Caco-2 (cell line): ENCODE measurements at regions not wholly inside any gene's neighbourhood (a gene's known extent, or its start where the extent isn't known, plus 50 kb on each side); places are given as distances from the start of the nearest gene placed in this dataset.
A peak's percentile ranks its signal among the peaks of the same experiment; 100 is the strongest.

Experiments
- BruUV-seq: library from RNA; stranded (reverse); fragments of 400-500 nt; replicated peaks from 2 replicates; lab custom pipeline; 2021; lab: Mats Ljungman, UMichigan
- CTCF ChIA-PET: fragments of 300-600 bp; sonication (Branson Sonifier 250); formaldehyde crosslinking; loops from one replicate; lab custom pipeline; 2022; ENCODE audit warnings: antibody characterized with exemption; lab: Charles Lee
- POLR2A ChIA-PET: fragments of 300-600 bp; sonication (Branson Sonifier 250); formaldehyde crosslinking; loops from one replicate; lab custom pipeline; 2022; ENCODE audit warnings: antibody characterized with exemption; lab: Charles Lee
- DNase-seq, 2 experiments: peaks; one replicate each; pipeline versions ENCODE4 v3.0.0 to v3.0.0-alpha.2; 2020 to 2022
- H3K27me3 ChIP-seq: replicated peaks from 2 replicates; pipeline ENCODE4 v1.6.0; 2011; ENCODE audit warnings: low read length; ENCODE audit not compliant: control insufficient read depth, insufficient read depth
- H3K36me3 ChIP-seq: 2 replicates; pipeline ENCODE4 v1.5.1; 2011; ENCODE audit warnings: low read length; ENCODE audit not compliant: control insufficient read depth, insufficient read depth
- H3K4me1 ChIP-seq: fragments of 250-450 bp; sonication (Bioruptor Pico); 2 replicates; pipeline ENCODE4 v1.5.1; 2020; ENCODE audit warnings: mild to moderate bottlenecking
- H3K4me3 ChIP-seq: 2 replicates; pipeline ENCODE4 v1.5.1; 2011; ENCODE audit warnings: low read depth, mild to moderate bottlenecking, control low read depth, low read length
- H3K9me3 ChIP-seq: fragments of 250-450 bp; sonication (Bioruptor Pico); 2 replicates; pipeline ENCODE4 v1.5.1; 2020; ENCODE audit warnings: mild to moderate bottlenecking, moderate library complexity
- H3K27ac Mint-ChIP-seq: one replicate; pipeline ENCODE4 v1.8.0; 2022; ENCODE audit warnings: mixed read lengths; ENCODE audit not compliant: unreplicated experiment
- H3K27me3 Mint-ChIP-seq: one replicate; pipeline ENCODE4 v1.8.0; 2022; ENCODE audit warnings: mixed read lengths; ENCODE audit not compliant: insufficient read depth, unreplicated experiment
- H3K36me3 Mint-ChIP-seq: one replicate; pipeline ENCODE4 v1.8.0; 2022; ENCODE audit warnings: mild to moderate bottlenecking, mixed read lengths; ENCODE audit not compliant: insufficient read depth, unreplicated experiment
- H3K4me1 Mint-ChIP-seq: one replicate; pipeline ENCODE4 v1.8.0; 2022; ENCODE audit warnings: low read depth, mixed read lengths; ENCODE audit not compliant: unreplicated experiment
- H3K4me3 Mint-ChIP-seq: one replicate; pipeline ENCODE4 v1.8.0; 2022; ENCODE audit warnings: mild to moderate bottlenecking, moderate library complexity, mixed read lengths; ENCODE audit not compliant: unreplicated experiment
- H3K9me3 Mint-ChIP-seq: one replicate; pipeline ENCODE4 v1.8.0; 2022; ENCODE audit warnings: mixed read lengths; ENCODE audit not compliant: unreplicated experiment
- CTCF ChIP-seq, 2 experiments: fragments of 200-600 bp in 1 of 2; IDR thresholded peaks; 1 replicate in 1 of 2; 2 replicates in 1 of 2; pipeline versions ENCODE4 v1.5.1 to v1.8.0; 2011 to 2022; ENCODE audit warnings: antibody characterized with exemption in 1 of 2, control low read depth in 1 of 2, inconsistent platforms in 1 of 2, low read depth in 1 of 2, low read length in 1 of 2, mild to moderate bottlenecking in 1 of 2, moderate library complexity in 1 of 2; ENCODE audit not compliant: insufficient read depth in 1 of 2, severe bottlenecking in 1 of 2, unreplicated experiment in 1 of 2
- intact Hi-C: fragments of 100-400 bp; cut with micrococcal nuclease; formaldehyde crosslinking; loops from one replicate; pipeline ENCODE4 v1.10.0; 2022; ENCODE audit not compliant: unreplicated experiment

DNA sequence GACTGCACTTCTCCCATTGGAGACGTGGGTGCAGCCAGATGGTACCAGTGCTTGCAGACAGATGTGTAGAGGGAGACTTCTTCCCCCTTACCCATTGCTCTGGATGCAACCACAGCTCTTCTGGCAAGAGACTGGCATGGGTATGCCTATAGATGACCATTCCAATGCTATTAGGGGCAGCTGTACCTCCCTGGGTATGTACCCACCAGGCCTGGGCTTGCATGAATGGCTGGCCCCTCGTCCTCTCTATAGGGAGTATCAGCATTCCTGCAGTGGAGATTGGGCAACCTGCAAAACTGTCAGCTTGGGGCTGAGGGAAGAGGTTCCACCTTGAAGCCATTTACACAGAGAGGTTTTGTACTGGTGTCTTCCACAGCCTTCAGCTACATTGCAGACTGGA is 57.6 kb upstream of the FXR1 start:
- Histone ChIP-seq H3K4me1 (no peaks in the 10 kb centered on the region), H3K4me3 (no peak overlapping the region), H3K27me3 (no peaks in the 10 kb centered on the region; the same call in 1 of the 2 replicates), H3K36me3 (no peaks in the 10 kb centered on the region), H3K9me3 (no peaks in the 10 kb centered on the region; the same call in 1 of the 2 replicates)
- Mint-ChIP-seq H3K4me3 (no peak overlapping the region), H3K4me1 (no peaks in the 10 kb centered on the region), H3K27me3 (peaks cover 13% of the 10 kb centered on the region), H3K36me3 (no peaks in the 10 kb centered on the region), H3K27ac (no peak overlapping the region), H3K9me3 (no peaks in the 10 kb centered on the region)
- POLR2A ChIA-PET, result no interaction called here
- intact Hi-C loops, result loop anchor here (2.0 kb wide), 1 partner anchor 52 kb away; no protein-coding TSS in a partner anchor
- BruUV-seq, result no TSS peak
- CTCF ChIA-PET, result no interaction called here
- no peak for TF ChIP-seq CTCF (IDR thresholded peaks at IDR 0.05; ENCODE audit: insufficient read depth in 1 of 2, low read depth in 1 of 2, low read length in 1 of 2, severe bottlenecking in 1 of 2, unreplicated experiment in 1 of 2)
- DNase-seq, result no peak

- H3K4me3 Mint-ChIP-seq, result no peak overlapping the region
- H3K36me3 ChIP-seq, result no peaks in the 10 kb centered on the region
- no peak for DNase-seq
- no peak overlapping the region for H3K4me3 ChIP-seq
- peaks cover 11% of the 10 kb centered on the region for H3K27me3 Mint-ChIP-seq
- CTCF ChIA-PET, result no interaction called here
- H3K9me3 Mint-ChIP-seq, result no peaks in the 10 kb centered on the region
- peak; percentile 22 to 25 for TF ChIP-seq CTCF (IDR thresholded peaks at IDR 0.05; ENCODE audit: insufficient read depth in 1 of 2, low read depth in 1 of 2, low read length in 1 of 2, severe bottlenecking in 1 of 2, unreplicated experiment in 1 of 2)
- no peaks in the 10 kb centered on the region for H3K36me3 Mint-ChIP-seq
- no peaks in the 10 kb centered on the region; the same call in 1 of the 2 replicates for H3K27me3 ChIP-seq
- BruUV-seq, result no TSS peak
- H3K9me3 ChIP-seq, result no peaks in the 10 kb centered on the region; the same call in 1 of the 2 replicates
- POLR2A ChIA-PET, result no interaction called here
- intact Hi-C loops, result loop anchor here (2.0 kb wide), 1 partner anchor 53 kb away; no protein-coding TSS in a partner anchor
- H3K4me1 ChIP-seq, result no peaks in the 10 kb centered on the region
- no peaks in the 10 kb centered on the region for H3K4me1 Mint-ChIP-seq
- no peak overlapping the region for H3K27ac Mint-ChIP-seq
Measured at GRCh38 chr3:180855364-180855763, 57.1 kb upstream of the FXR1 start.

DNA sequence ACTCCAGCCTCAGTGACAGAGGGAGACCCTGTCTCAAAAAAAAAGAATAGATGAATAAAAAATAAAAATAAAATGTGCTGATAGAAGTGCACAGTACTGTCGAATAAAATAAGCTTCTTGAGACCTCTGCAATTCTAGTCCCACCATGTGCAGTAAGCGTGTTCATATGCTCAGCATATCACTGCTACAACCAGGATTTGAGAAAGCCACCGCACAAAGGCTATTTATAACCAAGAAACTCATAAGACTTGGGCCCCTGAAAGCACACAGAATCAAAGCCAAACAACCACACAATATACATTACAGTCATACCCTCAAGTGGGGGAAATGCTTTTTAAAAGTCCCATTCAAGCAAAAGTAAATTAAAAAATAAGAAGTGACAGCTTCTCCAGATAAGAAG is 56.5 kb upstream of the FXR1 start:
- Mint-ChIP-seq H3K4me3 (no peak overlapping the region), H3K36me3 (no peaks in the 10 kb centered on the region), H3K4me1 (no peaks in the 10 kb centered on the region), H3K27ac (no peak overlapping the region), H3K27me3 (peaks cover 15% of the 10 kb centered on the region), H3K9me3 (no peaks in the 10 kb centered on the region)
- no peaks in the 10 kb centered on the region for H3K36me3 ChIP-seq
- DNase-seq, result no peak
- intact Hi-C loops, result loop anchor here (2.0 kb wide), 1 partner anchor 53 kb away; no protein-coding TSS in a partner anchor
- no peaks in the 10 kb centered on the region; the same call in 1 of the 2 replicates for H3K9me3 ChIP-seq
- TF ChIP-seq CTCF (IDR thresholded peaks at IDR 0.05; ENCODE audit: insufficient read depth in 1 of 2, low read depth in 1 of 2, low read length in 1 of 2, severe bottlenecking in 1 of 2, unreplicated experiment in 1 of 2), result no peak
- CTCF ChIA-PET, result no interaction called here
- H3K4me1 ChIP-seq, result no peaks in the 10 kb centered on the region
- POLR2A ChIA-PET, result no interaction called here
- no TSS peak for BruUV-seq
- no peak overlapping the region for H3K4me3 ChIP-seq
- no peaks in the 10 kb centered on the region; the same call in 1 of the 2 replicates for H3K27me3 ChIP-seq
